ENCODE measurements at regions not wholly inside any gene's neighbourhood (a gene's known extent, or its start where the extent isn't known, plus 50 kb on each side); places are given as distances from the start of the nearest gene placed in this dataset.

DNA sequence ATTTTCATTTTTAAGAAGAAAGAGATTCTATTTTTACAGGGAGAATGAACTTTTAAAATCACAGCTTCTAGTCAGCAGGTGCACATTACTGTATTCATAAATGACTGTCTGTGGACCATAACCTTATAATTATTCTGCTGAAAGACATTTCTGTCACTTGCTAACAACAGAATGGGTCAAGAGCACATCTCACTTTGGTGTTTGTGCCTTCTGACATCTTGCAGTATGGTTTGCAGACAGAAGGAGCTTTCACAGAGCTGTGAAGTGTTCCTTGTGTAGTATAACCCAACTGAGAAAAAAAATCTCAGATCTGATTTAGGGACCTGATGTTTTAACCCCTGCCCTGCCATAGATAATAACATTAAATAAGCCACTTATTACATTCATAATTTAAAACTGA is 131.4 kb upstream of the CTSO start:
- no peak for TF ChIP-seq POLR2A (IDR thresholded peaks at IDR 0.05)
- TF ChIP-seq, protein P1, sequence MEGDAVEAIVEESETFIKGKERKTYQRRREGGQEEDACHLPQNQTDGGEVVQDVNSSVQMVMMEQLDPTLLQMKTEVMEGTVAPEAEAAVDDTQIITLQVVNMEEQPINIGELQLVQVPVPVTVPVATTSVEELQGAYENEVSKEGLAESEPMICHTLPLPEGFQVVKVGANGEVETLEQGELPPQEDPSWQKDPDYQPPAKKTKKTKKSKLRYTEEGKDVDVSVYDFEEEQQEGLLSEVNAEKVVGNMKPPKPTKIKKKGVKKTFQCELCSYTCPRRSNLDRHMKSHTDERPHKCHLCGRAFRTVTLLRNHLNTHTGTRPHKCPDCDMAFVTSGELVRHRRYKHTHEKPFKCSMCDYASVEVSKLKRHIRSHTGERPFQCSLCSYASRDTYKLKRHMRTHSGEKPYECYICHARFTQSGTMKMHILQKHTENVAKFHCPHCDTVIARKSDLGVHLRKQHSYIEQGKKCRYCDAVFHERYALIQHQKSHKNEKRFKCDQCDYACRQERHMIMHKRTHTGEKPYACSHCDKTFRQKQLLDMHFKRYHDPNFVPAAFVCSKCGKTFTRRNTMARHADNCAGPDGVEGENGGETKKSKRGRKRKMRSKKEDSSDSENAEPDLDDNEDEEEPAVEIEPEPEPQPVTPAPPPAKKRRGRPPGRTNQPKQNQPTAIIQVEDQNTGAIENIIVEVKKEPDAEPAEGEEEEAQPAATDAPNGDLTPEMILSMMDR (IDR thresholded peaks at IDR 0.05): no peak

Data from lower leg skin (tissue), 3 donors.